SW480 (cell line): ENCODE measurements at regions not wholly inside any gene's neighbourhood (a gene's known extent, or its start where the extent isn't known, plus 50 kb on each side); places are given as distances from the start of the nearest gene placed in this dataset.
"Not testable (repeated sequence)": the region's sequence is repeated elsewhere in the genome, so short reads cannot be mapped to it uniquely, and the experiment has no call there.

Experiments used
- DNase-seq: peaks from one replicate; pipeline ENCODE4 v3.0.0-alpha.2; 2016; ENCODE audit warnings: low spot score

GRCh38 chr2:44051593-44052347 lies 56.0 kb upstream of the LRPPRC start:
- DNase-seq: no peak

DNA sequence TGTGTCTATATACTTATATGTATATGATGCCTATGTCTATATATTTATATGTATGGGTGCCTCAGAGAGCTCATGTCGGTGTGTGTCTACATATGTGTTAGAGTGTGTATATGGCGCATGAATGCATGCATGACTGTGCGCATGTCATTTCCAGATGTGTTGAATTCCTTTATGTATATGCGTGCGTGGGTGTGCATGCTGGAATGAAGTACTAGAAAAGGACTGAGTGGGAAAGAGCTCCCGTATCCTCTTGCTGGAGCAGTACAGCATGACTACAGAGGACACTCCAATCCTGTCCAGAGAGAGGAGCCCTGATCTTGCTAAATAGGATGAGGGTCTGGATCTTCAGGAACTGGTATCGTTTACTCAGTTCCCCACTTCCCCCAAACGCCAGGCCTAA lies 56.8 kb upstream of the LRPPRC start:
- DNase-seq: no peak

DNA sequence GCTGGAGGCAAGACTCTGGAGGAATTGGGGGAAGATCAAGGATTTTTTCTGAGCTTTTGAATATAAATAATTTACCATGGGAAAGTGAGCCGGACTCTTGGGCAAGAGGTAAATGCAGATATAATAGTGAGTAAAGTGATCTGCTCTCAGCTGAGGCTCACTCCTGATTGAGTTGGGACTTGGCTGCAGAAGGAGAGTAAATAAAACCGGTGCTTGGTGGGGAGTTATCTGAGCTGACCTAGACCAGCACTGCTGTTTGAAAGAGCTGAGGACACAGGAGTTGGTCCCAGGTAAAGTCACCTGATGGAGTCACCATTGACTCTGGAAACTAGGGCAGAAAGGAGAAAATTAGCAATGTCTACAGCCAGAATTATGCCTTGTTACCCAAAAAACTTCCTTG lies 57.3 kb upstream of the LRPPRC start:
- no peak for DNase-seq

- no peak for DNase-seq
Measured at GRCh38 chr2:44053456-44053855, 57.7 kb upstream of the LRPPRC start.

DNA sequence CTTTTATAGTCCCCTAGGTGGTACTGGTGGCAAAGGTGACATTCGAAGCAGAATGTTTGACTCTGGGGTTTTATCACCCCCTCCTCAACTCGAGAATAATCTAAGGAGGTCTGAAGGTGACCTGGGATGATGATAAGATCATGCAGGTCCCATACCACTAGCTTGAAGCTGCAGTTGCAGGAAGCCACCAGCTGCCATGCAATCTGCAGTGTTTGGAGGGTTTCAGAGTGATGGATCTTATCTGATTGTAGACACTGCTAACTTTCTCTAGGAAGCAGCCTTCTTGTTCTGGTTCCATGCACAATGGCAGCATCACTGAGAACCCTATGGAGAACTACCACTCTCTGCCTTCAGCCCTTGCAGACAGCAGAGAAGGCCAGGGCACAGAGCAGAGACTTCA lies 59.4 kb upstream of the LRPPRC start:
- DNase-seq: no peak

DNA sequence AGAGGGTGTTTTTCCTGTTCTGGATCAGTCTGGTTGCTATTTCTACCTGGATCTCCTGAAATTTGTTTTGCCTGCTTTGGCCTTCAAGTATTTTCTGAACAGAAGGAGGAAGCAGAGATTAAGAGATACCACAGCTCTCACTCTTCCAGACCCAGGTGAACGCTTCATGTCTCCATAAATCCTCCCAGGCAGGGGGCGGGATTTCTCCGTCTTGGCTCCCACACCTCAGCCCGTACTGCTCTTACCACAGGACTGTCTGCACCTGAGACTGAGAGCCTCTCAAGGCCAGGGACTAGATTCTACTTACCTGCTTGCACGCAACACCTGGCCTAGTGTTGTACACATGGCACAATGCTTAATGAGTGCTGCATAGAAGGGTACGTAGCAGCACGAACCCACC lies 59.9 kb upstream of the LRPPRC start:
- DNase-seq: no peak

- DNase-seq: no peak
Measured at GRCh38 chr2:44056947-44057346, 61.2 kb upstream of the LRPPRC start.

GRCh38 chr2:44060286-44060685 lies 64.5 kb upstream of the LRPPRC start:
- not testable (repeated sequence) for DNase-seq

- DNase-seq: no peak
Measured at GRCh38 chr2:44060990-44061389, 65.2 kb upstream of the LRPPRC start.

DNA sequence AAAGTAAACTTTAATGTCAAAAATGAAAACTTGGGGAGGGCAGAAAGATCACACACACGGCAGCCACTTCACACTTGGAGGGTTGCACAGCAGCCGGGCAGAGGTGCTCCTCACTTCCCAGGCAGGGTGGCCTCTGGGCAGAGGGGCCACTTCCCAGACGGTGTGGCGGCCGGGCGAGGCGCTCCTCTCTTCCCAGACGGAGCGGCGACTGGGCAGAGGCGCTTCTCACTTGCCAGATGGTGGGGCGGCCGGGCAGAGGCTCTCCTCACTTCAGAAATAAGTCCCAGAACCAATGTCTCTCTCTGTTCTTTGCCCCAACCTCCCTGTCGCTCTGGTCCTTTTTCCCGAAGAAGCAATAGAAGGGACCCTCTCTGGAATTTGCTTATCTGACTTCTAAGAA lies 65.7 kb upstream of the LRPPRC start:
- DNase-seq: no peak

GRCh38 chr2:44061876-44062275 lies 66.1 kb upstream of the LRPPRC start:
- DNase-seq: no peak

DNA sequence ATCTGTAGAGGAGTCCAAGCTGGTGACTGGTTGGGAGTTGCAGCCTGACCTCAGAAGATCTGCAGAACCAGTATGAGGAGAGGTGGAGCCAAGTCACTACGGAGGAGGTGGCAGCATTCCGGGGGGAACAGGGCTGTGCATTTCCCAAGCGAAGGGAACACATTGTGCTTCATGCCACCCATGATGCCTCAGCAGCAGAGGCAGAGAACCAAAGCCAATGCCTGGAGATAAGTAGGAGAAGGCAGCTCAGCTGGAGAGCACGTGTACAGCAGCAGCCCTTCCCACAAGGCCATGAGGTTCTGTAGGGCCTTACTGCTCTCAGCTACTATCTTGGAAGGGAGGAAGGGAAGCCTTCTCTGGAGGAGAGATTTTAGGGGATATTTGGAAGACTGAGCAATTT lies 67.2 kb upstream of the LRPPRC start:
- no peak for DNase-seq

- DNase-seq: not testable (repeated sequence)
Measured at GRCh38 chr2:44064281-44064680, 68.5 kb upstream of the LRPPRC start.

- DNase-seq: not testable (repeated sequence)
Measured at GRCh38 chr2:44067012-44067790, 71.4 kb upstream of the LRPPRC start.

- not testable (repeated sequence) for DNase-seq
Measured at GRCh38 chr2:44067791-44068181, 72.0 kb upstream of the LRPPRC start.

DNA sequence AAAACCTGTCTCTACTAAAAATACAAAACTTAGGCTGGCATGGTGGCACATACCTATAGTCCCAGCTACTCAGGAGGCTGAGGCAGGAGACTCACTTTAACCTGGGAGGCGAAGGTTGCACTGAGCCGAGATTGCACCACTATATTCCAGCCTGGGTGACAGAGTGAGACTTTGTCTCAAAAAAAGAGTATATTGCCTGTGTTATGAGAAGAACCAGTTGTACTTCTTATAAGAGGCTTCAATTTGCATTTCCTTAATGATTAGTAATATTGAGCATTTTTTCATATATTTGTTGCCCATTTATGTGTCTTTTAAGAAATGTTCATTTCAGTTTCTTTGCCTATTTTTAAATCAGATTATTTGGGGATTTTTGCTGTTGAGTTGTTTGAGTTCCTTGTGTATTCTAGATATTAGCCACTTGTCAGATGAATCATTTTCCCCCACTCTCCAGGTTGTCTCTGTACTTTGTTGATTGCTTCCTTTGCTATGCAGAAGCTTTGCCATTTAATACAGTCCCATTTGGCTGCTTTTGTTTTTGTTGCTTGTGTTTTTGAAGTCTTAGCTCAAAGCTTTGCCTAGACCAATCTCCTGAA lies 75.8 kb upstream of the LRPPRC start:
- DNase-seq: no peak

DNA sequence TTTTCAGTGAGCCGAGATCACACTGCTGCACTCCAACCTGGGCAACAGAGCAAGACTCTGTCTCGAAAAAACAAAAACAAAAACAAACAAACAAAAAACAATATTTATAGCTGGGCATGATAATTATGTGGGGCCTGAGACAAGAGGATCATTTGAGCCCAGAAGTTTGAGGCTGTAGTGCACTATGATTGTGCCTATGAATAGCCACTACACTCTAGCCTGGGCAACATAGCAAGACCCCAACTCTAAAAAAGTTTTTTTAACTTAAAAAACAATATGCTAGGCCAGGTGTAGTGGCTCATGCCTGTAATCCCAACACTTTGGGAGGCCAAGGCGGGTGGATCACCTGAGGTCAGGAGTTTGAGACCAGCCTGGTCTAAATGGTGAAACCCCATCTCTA lies 77.9 kb upstream of the LRPPRC start:
- DNase-seq: not testable (repeated sequence)

- DNase-seq: not testable (repeated sequence)
Measured at GRCh38 chr2:44074795-44075194, 79.0 kb upstream of the LRPPRC start.

GRCh38 chr2:44075541-44075940 lies 79.8 kb upstream of the LRPPRC start:
- no peak for DNase-seq

GRCh38 chr2:44077942-44078511 lies 82.2 kb upstream of the LRPPRC start:
- DNase-seq: no peak

- DNase-seq: no peak
Measured at GRCh38 chr2:44079686-44080085, 83.9 kb upstream of the LRPPRC start.

DNA sequence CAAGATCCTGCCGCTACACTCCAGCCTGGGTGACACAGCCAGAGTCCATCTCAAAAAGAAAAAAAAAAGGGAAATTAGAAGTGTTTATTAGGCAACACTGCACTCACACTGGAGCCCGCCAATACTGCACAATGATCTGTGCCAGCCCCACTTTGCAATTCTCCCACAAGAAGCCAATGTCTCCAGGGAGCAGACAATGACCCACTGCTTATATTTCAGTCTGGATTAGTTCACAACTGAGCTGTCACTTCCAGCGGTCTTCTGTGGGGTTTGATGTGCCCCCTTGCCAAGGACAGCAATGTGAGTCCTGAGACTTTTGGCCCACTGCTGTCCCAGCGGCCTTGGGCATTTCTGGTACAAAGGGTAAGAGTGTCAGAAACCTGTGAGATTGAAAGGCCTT lies 85.6 kb upstream of the PPM1B start:
- no peak for DNase-seq

- no peak for DNase-seq
Measured at GRCh38 chr2:44084850-44085249, 83.8 kb upstream of the PPM1B start.
